ENCODE measurements at regions not wholly inside any gene's neighbourhood (a gene's known extent, or its start where the extent isn't known, plus 50 kb on each side); places are given as distances from the start of the nearest gene placed in this dataset.

DNA sequence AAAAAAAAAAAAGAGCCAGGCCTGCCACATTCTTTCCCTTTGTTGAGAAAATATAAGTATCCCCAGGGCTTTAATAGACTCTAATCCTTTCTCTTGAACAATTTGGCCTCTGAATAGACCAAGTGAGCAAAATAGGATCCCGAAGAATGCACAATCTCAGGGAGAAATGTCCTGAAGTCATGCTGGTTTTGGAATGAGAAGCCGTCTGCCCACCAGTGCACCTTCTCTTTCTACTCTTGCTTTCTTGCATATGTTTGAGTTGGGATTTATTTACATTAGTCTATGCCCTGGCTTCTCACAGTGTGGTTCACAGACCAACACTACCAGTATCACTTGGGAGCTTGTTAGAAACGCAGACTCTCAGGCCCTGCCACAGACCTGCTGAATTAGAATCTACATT, 153.0 kb downstream of the ZNF621 start:
- DNase-seq (ENCODE audit: low read depth, low spot score) (no peak), FAIRE-seq (no peak)
- dilution Hi-C loops (cut with MboI; ENCODE audit: extremely low pct_ligation_motif_present, low sequenced_read_pairs), result no loop called here

GRCh38 chr3:40679290-40679689, 154.5 kb downstream of the ZNF621 start:
- H3K9me1 ChIP-seq (ENCODE audit: control insufficient read depth, extremely low read depth, insufficient read depth, low read length), result no peaks in the 10 kb centered on the region
- DNase-seq (ENCODE audit: low read depth, low spot score), result no peak
- H3K9me3 ChIP-seq (ENCODE audit: control insufficient read depth, low read depth, low read length), result no peaks in the 10 kb centered on the region
- H3K36me3 ChIP-seq (ENCODE audit: control insufficient read depth in 2 of 2, extremely low read depth in 1 of 2, insufficient read depth in 2 of 2, low read length in 2 of 2), result no peaks in the 10 kb centered on the region
- H3K79me2 ChIP-seq (ENCODE audit: control insufficient read depth, insufficient read depth, low read length), result no peaks in the 10 kb centered on the region
- FAIRE-seq, result no peak
- H3K9ac ChIP-seq (ENCODE audit: control insufficient read depth, extremely low read depth, insufficient read depth, low read length), result no peak overlapping the region
- no peak overlapping the region for H3K4me2 ChIP-seq (ENCODE audit: control insufficient read depth, extremely low read depth, insufficient read depth, low read depth, low read length)
- no peaks in the 10 kb centered on the region for H3K4me1 ChIP-seq (ENCODE audit: control insufficient read depth, extremely low read depth, insufficient read depth, low read length)
- TF ChIP-seq, protein P1, sequence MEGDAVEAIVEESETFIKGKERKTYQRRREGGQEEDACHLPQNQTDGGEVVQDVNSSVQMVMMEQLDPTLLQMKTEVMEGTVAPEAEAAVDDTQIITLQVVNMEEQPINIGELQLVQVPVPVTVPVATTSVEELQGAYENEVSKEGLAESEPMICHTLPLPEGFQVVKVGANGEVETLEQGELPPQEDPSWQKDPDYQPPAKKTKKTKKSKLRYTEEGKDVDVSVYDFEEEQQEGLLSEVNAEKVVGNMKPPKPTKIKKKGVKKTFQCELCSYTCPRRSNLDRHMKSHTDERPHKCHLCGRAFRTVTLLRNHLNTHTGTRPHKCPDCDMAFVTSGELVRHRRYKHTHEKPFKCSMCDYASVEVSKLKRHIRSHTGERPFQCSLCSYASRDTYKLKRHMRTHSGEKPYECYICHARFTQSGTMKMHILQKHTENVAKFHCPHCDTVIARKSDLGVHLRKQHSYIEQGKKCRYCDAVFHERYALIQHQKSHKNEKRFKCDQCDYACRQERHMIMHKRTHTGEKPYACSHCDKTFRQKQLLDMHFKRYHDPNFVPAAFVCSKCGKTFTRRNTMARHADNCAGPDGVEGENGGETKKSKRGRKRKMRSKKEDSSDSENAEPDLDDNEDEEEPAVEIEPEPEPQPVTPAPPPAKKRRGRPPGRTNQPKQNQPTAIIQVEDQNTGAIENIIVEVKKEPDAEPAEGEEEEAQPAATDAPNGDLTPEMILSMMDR (optimal IDR thresholded peaks at IDR 0.05 in 1 of 3, IDR thresholded peaks at IDR 0.05 in 1 of 3, conservative IDR thresholded peaks at IDR 0.05 in 1 of 3; ENCODE audit: extremely low read depth in 1 of 3, insufficient read depth in 2 of 3, low read length in 3 of 3), result no peak
- no peak for TF ChIP-seq EZH2 (IDR thresholded peaks at IDR 0.05; ENCODE audit: low read length)
- dilution Hi-C loops (cut with MboI; ENCODE audit: extremely low pct_ligation_motif_present, low sequenced_read_pairs), result no loop called here
- H3K4me3 ChIP-seq (ENCODE audit: control insufficient read depth in 2 of 3, extremely low read depth in 1 of 3, insufficient read depth in 2 of 3, low read depth in 1 of 3, low read length in 3 of 3), result no peak overlapping the region
- no peak overlapping the region for H3K27ac ChIP-seq (ENCODE audit: control insufficient read depth, insufficient read depth, low read length)
- H3K27me3 ChIP-seq (ENCODE audit: control insufficient read depth, extremely low read depth, insufficient read depth, low read length), result no peaks in the 10 kb centered on the region
- no peaks in the 10 kb centered on the region for H4K20me1 ChIP-seq (ENCODE audit: control insufficient read depth, extremely low read depth, insufficient read depth, low read length)
- no peak overlapping the region for H2AFZ ChIP-seq (ENCODE audit: control insufficient read depth, low read length)

More for the DNA sequence above, 153.0 kb downstream of the ZNF621 start:
- H3K27ac ChIP-seq (ENCODE audit: control insufficient read depth, insufficient read depth, low read length), result no peak overlapping the region
- no peaks in the 10 kb centered on the region for H3K9me3 ChIP-seq (ENCODE audit: control insufficient read depth, low read depth, low read length)
- H2AFZ ChIP-seq (ENCODE audit: control insufficient read depth, low read length), result no peak overlapping the region
- no peaks in the 10 kb centered on the region for H4K20me1 ChIP-seq (ENCODE audit: control insufficient read depth, extremely low read depth, insufficient read depth, low read length)
- no peak for TF ChIP-seq EZH2 (IDR thresholded peaks at IDR 0.05; ENCODE audit: low read length)
- TF ChIP-seq, protein P1 (optimal IDR thresholded peaks at IDR 0.05 in 1 of 3, IDR thresholded peaks at IDR 0.05 in 1 of 3, conservative IDR thresholded peaks at IDR 0.05 in 1 of 3; ENCODE audit: extremely low read depth in 1 of 3, insufficient read depth in 2 of 3, low read length in 3 of 3), result no peak
- H3K9me1 ChIP-seq (ENCODE audit: control insufficient read depth, extremely low read depth, insufficient read depth, low read length), result no peaks in the 10 kb centered on the region
- H3K27me3 ChIP-seq (ENCODE audit: control insufficient read depth, extremely low read depth, insufficient read depth, low read length), result no peaks in the 10 kb centered on the region
- no peak overlapping the region for H3K4me3 ChIP-seq (ENCODE audit: control insufficient read depth in 2 of 3, extremely low read depth in 1 of 3, insufficient read depth in 2 of 3, low read depth in 1 of 3, low read length in 3 of 3)
- H3K4me2 ChIP-seq (ENCODE audit: control insufficient read depth, extremely low read depth, insufficient read depth, low read depth, low read length), result no peak overlapping the region
- H3K79me2 ChIP-seq (ENCODE audit: control insufficient read depth, insufficient read depth, low read length), result no peaks in the 10 kb centered on the region
- H3K4me1 ChIP-seq (ENCODE audit: control insufficient read depth, extremely low read depth, insufficient read depth, low read length), result no peaks in the 10 kb centered on the region
- H3K9ac ChIP-seq (ENCODE audit: control insufficient read depth, extremely low read depth, insufficient read depth, low read length), result no peak overlapping the region
- H3K36me3 ChIP-seq (ENCODE audit: control insufficient read depth in 2 of 2, extremely low read depth in 1 of 2, insufficient read depth in 2 of 2, low read length in 2 of 2), result no peaks in the 10 kb centered on the region

All from keratinocyte (primary cell).